Mesenchymal stem cell (in vitro differentiated cells and primary cell): ENCODE measurements at regions not wholly inside any gene's neighbourhood (a gene's known extent, or its start where the extent isn't known, plus 50 kb on each side); places are given as distances from the start of the nearest gene placed in this dataset.
A peak's percentile ranks its signal among the peaks of the same experiment; 100 is the strongest.

ENCODE experiments used
- DNase-seq: peaks from one replicate; pipeline ENCODE4 v3.0.0-alpha.2; 2013
- H2AFZ ChIP-seq: one replicate; pipeline ENCODE4 v1.6.1; 2013; ENCODE audit warnings: low read depth, mild to moderate bottlenecking, control low read depth, inconsistent platforms, low read length, moderate library complexity
- H2AK5ac ChIP-seq: 2 replicates; pipeline ENCODE4 v1.6.1; 2013; ENCODE audit warnings: low read length, moderate library complexity, mild to moderate bottlenecking, inconsistent platforms; ENCODE audit not compliant: severe bottlenecking
- H2BK120ac ChIP-seq: one replicate; pipeline ENCODE4 v1.6.1; 2013; ENCODE audit warnings: low read depth, mild to moderate bottlenecking, inconsistent platforms, low read length, moderate library complexity
- H2BK12ac ChIP-seq, 2 experiments: one replicate each; pipeline ENCODE4 v1.6.1; 2013; ENCODE audit warnings: inconsistent platforms in 2 of 2, low read length in 2 of 2, mild to moderate bottlenecking in 2 of 2, moderate library complexity in 2 of 2, control low read depth in 1 of 2
- H2BK15ac ChIP-seq: one replicate; pipeline ENCODE4 v1.6.1; 2013; ENCODE audit warnings: mild to moderate bottlenecking, low read depth, inconsistent platforms; ENCODE audit not compliant: poor library complexity, severe bottlenecking
- H2BK5ac ChIP-seq: 2 replicates; pipeline ENCODE4 v1.6.1; 2013; ENCODE audit warnings: low read depth, mild to moderate bottlenecking, low read length, control low read depth, inconsistent platforms; ENCODE audit not compliant: poor library complexity, severe bottlenecking
- H3K14ac ChIP-seq, 2 experiments: one replicate each; pipeline ENCODE4 v1.6.1; 2013; ENCODE audit warnings: inconsistent platforms in 2 of 2, low read length in 2 of 2, control low read depth in 1 of 2, mild to moderate bottlenecking in 1 of 2, moderate library complexity in 1 of 2
- H3K18ac ChIP-seq, 2 experiments: one replicate each; pipeline ENCODE4 v1.6.1; 2013; ENCODE audit warnings: inconsistent platforms in 2 of 2, low read length in 2 of 2, control low read depth in 1 of 2, low read depth in 1 of 2, mild to moderate bottlenecking in 1 of 2
- H3K23ac ChIP-seq, 2 experiments: one replicate each; pipeline ENCODE4 v1.6.1; 2013; ENCODE audit warnings: inconsistent platforms in 2 of 2, low read length in 2 of 2, mild to moderate bottlenecking in 2 of 2, moderate library complexity in 2 of 2, control low read depth in 1 of 2
- H3K27ac ChIP-seq: 2 replicates; pipeline ENCODE4 v1.5.1; 2013; ENCODE audit warnings: mild to moderate bottlenecking, moderate library complexity, low read length, control low read depth, inconsistent platforms; ENCODE audit not compliant: poor library complexity, severe bottlenecking
- H3K27me3 ChIP-seq, 2 experiments: 2 replicates each; pipeline versions ENCODE4 v1.6.1 to v1.7.0; 2013; ENCODE audit warnings: low read length in 2 of 2, mild to moderate bottlenecking in 2 of 2, moderate library complexity in 2 of 2, control low read depth in 1 of 2, inconsistent platforms in 1 of 2; ENCODE audit not compliant: control insufficient read depth in 1 of 2, insufficient read depth in 1 of 2
- H3K36me3 ChIP-seq, 2 experiments: 2 replicates each; pipeline versions ENCODE4 v1.6.1 to v1.7.0; 2013; ENCODE audit warnings: low read length in 2 of 2, control low read depth in 1 of 2, inconsistent platforms in 1 of 2, low read depth in 1 of 2, mild to moderate bottlenecking in 1 of 2; ENCODE audit not compliant: insufficient read depth in 2 of 2, control insufficient read depth in 1 of 2
- H3K4ac ChIP-seq, 2 experiments: one replicate each; pipeline ENCODE4 v1.6.1; 2013; ENCODE audit warnings: inconsistent platforms in 2 of 2, low read length in 2 of 2, mild to moderate bottlenecking in 2 of 2, moderate library complexity in 2 of 2, control low read depth in 1 of 2, low read depth in 1 of 2
- H3K4me1 ChIP-seq: 2 replicates; pipeline ENCODE4 v1.6.1; 2013; ENCODE audit warnings: low read depth, low read length, control low read depth; ENCODE audit not compliant: control insufficient read depth, insufficient read depth
- H3K4me2 ChIP-seq: 2 replicates; pipeline ENCODE4 v1.6.1; 2013; ENCODE audit warnings: low read length, mild to moderate bottlenecking, inconsistent platforms; ENCODE audit not compliant: poor library complexity, severe bottlenecking
- H3K4me3 ChIP-seq, 2 experiments: 2 replicates each; pipeline versions ENCODE4 v1.5.1 to v1.7.0; 2013; ENCODE audit warnings: low read length in 2 of 2, mild to moderate bottlenecking in 2 of 2, control low read depth in 1 of 2, low read depth in 1 of 2; ENCODE audit not compliant: insufficient read depth in 1 of 2
- H3K79me1 ChIP-seq: replicated peaks from 2 replicates; pipeline ENCODE4 v1.6.1; 2013; ENCODE audit warnings: mild to moderate bottlenecking, control low read depth, low read length, inconsistent platforms; ENCODE audit not compliant: poor library complexity, severe bottlenecking
- H3K9ac ChIP-seq: 2 replicates; pipeline ENCODE4 v1.7.0; 2013; ENCODE audit warnings: mild to moderate bottlenecking, low read length, moderate library complexity
- H3K9me3 ChIP-seq: 2 replicates; pipeline ENCODE4 v1.7.0; 2013; ENCODE audit warnings: mild to moderate bottlenecking, low read length; ENCODE audit not compliant: control insufficient read depth
- H4K8ac ChIP-seq: one replicate; pipeline ENCODE4 v1.6.1; 2013; ENCODE audit warnings: inconsistent platforms, mild to moderate bottlenecking, low read length, moderate library complexity
- H4K91ac ChIP-seq: one replicate; pipeline ENCODE4 v1.6.1; 2013; ENCODE audit warnings: mild to moderate bottlenecking, low read length, inconsistent platforms
- WGBS: methylation state at CpG from one replicate; pipeline ENCODE4 v1.1.7; 2013; ENCODE audit warnings: mixed read lengths; 5-methylcytosine and 5-hydroxymethylcytosine counted together

- no peak overlapping the region for H2AFZ ChIP-seq
- no peak overlapping the region for H3K4me2 ChIP-seq
- H4K91ac ChIP-seq, result no peak overlapping the region
- no peak overlapping the region for H2BK12ac ChIP-seq
- H3K18ac ChIP-seq, result peak overlapping the region in 1 of 2 experiments; percentile 35
- no peak overlapping the region for H2AK5ac ChIP-seq
- H2BK15ac ChIP-seq, result no peak overlapping the region
- no peak overlapping the region for H3K4ac ChIP-seq
- H3K14ac ChIP-seq, result peak overlapping the region in 1 of 2 experiments; percentile 39
- H3K4me3 ChIP-seq, result no peak overlapping the region
- WGBS, result 53% methylated on average over 13 of the region's 13 CpGs
- no peaks in the 10 kb centered on the region for H3K79me1 ChIP-seq
- H4K8ac ChIP-seq, result no peak overlapping the region
- no peak overlapping the region for H3K23ac ChIP-seq
- H2BK120ac ChIP-seq, result no peak overlapping the region
- no peak overlapping the region for H3K9ac ChIP-seq
- H2BK5ac ChIP-seq, result no peak overlapping the region
- H3K27ac ChIP-seq, result no peak overlapping the region
- no peaks in the 10 kb centered on the region for H3K36me3 ChIP-seq
- DNase-seq, result no peak
- peaks cover 17 to 39% of the 10 kb centered on the region in 2 experiments for H3K27me3 ChIP-seq
- no peaks in the 10 kb centered on the region for H3K9me3 ChIP-seq
- H3K4me1 ChIP-seq, result no peaks in the 10 kb centered on the region
Observed at GRCh38 chr22:23500508-23501260, 79.4 kb downstream of the IGLL1 start.

DNA sequence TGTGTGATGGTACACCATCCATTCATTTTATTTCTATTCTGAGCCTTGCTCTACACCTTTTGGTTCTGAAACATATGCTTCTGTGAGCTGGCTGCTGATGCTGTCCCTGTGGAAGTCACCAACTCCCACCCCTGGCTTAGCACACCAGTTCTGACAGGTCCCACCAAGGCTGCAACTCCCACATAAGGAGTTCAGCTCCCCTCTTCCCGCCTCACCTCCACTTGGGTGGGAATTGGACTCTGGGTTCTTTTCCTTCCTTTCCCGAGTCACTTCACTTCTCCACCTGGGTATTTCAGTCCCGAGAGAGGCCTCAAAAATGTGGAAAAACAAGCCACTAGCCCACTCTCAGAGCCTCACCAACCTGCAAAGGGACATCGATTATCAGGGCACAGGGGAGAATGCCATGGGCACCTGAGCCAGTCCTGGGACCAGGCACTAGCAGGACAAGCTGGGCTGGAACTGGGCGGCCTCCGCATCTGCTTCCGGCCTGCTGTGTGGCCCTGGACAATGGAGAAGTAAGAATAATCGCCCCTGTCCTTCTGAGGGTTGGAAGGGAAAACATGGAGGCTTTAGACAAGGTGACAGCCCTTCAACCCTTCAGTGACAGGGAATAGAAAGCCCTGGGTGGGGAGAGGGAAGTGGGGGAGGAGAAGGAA is 80.1 kb downstream of the IGLL1 start:
- H2BK5ac ChIP-seq, result no peak overlapping the region
- H3K4me2 ChIP-seq, result no peak overlapping the region
- H3K14ac ChIP-seq, result peak overlapping the region in 1 of 2 experiments; percentile 8
- no peak overlapping the region for H4K91ac ChIP-seq
- no peak overlapping the region for H3K27ac ChIP-seq
- H3K79me1 ChIP-seq, result no peaks in the 10 kb centered on the region
- no peak overlapping the region for H3K4ac ChIP-seq
- H2BK15ac ChIP-seq, result no peak overlapping the region
- H2AK5ac ChIP-seq, result no peak overlapping the region
- H3K9me3 ChIP-seq, result no peaks in the 10 kb centered on the region
- H3K4me1 ChIP-seq, result no peaks in the 10 kb centered on the region
- WGBS, result 83% methylated on average over 8 of the region's 8 CpGs
- peaks cover 17 to 39% of the 10 kb centered on the region in 2 experiments for H3K27me3 ChIP-seq
- no peak overlapping the region for H3K18ac ChIP-seq
- no peak overlapping the region for H4K8ac ChIP-seq
- no peak for DNase-seq
- no peak overlapping the region for H2BK120ac ChIP-seq
- H3K36me3 ChIP-seq, result no peaks in the 10 kb centered on the region
- H3K9ac ChIP-seq, result no peak overlapping the region
- H3K4me3 ChIP-seq, result no peak overlapping the region
- H3K23ac ChIP-seq, result no peak overlapping the region
- no peak overlapping the region for H2BK12ac ChIP-seq
- no peak overlapping the region for H2AFZ ChIP-seq

DNA sequence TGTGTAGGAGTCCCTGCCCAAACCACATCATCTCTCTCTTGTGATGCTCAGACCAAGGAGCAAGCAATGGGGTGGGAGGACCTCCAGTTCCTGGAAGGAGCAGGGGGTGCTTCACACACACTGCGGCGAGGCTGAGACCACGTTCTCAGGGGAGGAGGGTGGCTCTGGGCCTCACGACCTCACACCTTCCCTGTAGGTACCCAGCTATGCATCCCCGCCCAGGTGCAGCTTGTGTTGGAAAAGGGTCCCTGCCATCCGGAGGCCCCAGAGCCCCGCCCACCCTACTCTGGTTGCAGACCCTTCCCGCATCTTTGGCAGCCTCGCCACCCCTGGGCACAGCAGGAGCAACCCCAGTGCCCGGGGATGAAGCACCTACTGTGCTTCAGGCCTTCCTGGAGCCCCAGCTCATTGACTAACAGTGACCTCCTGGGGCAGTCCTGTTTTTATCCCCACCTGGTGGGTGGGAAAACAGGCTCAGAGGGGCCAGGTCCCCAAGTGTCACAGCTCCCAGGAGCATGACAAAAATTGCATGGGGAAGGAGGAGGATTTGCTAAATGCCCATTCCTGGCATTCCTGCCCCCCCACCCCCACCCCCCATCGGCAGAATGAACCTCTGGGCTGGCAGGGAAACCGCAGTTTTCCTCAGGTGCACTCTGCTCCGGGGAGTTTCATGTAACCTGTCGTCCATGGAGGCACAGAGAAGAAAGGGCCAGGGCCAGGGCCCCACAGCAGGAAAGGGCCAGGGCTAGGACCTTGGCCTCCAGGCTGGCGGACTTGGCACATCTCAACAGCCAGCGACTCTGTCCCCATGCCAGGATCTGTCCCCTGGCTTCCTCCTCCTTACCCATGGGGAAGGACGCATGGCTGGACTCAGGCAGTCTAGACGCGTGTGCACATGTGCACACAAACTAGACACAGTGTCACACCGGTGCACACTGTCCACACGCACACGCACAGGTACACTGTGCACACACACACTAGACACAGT is 81.0 kb downstream of the IGLL1 start:
- no peak overlapping the region for H2BK5ac ChIP-seq
- H4K8ac ChIP-seq, result no peak overlapping the region
- no peaks in the 10 kb centered on the region for H3K79me1 ChIP-seq
- H3K4me1 ChIP-seq, result no peaks in the 10 kb centered on the region
- DNase-seq, result no peak
- 71% methylated on average over 21 of the region's 22 CpGs for WGBS
- no peak overlapping the region for H3K27ac ChIP-seq
- H2AK5ac ChIP-seq, result no peak overlapping the region
- no peak overlapping the region for H3K4me2 ChIP-seq
- H3K14ac ChIP-seq, result peak overlapping the region in 1 of 2 experiments; percentile 30
- no peak overlapping the region for H2BK12ac ChIP-seq
- H3K4me3 ChIP-seq, result no peak overlapping the region
- no peak overlapping the region for H3K9ac ChIP-seq
- H3K4ac ChIP-seq, result no peak overlapping the region
- H4K91ac ChIP-seq, result no peak overlapping the region
- H3K18ac ChIP-seq, result no peak overlapping the region
- no peak overlapping the region for H3K23ac ChIP-seq
- H3K36me3 ChIP-seq, result no peaks in the 10 kb centered on the region
- H2BK120ac ChIP-seq, result no peak overlapping the region
- H2BK15ac ChIP-seq, result no peak overlapping the region
- no peak overlapping the region for H2AFZ ChIP-seq
- no peaks in the 10 kb centered on the region for H3K9me3 ChIP-seq
- peaks cover 16 to 39% of the 10 kb centered on the region in 2 experiments for H3K27me3 ChIP-seq
